GM19455 (cell line): ENCODE measurements at regions not wholly inside any gene's neighbourhood (a gene's known extent, or its start where the extent isn't known, plus 50 kb on each side); places are given as distances from the start of the nearest gene placed in this dataset.
"Not testable (repeated sequence)": the region's sequence is repeated elsewhere in the genome, so short reads cannot be mapped to it uniquely, and the experiment has no call there.

Experiments used
- ATAC-seq: cut with Tn5 transposase; IDR thresholded peaks from one replicate; pipeline ENCODE4 v1.9.1; 2021; ENCODE audit not compliant: unreplicated experiment

GRCh38 chr10:63994371-63994770 is 473.2 kb downstream of the REEP3 start:
- no peak for ATAC-seq

GRCh38 chr10:64007157-64007556 is 486.0 kb downstream of the REEP3 start:
- ATAC-seq = no peak

GRCh38 chr10:64010711-64011110 is 489.5 kb downstream of the REEP3 start:
- ATAC-seq = no peak

GRCh38 chr10:64011912-64012714 is 490.9 kb downstream of the REEP3 start:
- no peak for ATAC-seq

GRCh38 chr10:64014281-64014680 is 493.1 kb downstream of the REEP3 start:
- ATAC-seq = no peak

GRCh38 chr10:64023926-64024470 is 502.8 kb downstream of the REEP3 start:
- no peak for ATAC-seq

GRCh38 chr10:64033711-64034110 is 512.5 kb downstream of the REEP3 start:
- ATAC-seq = no peak

- no peak for ATAC-seq
Observed at GRCh38 chr10:64036321-64036930, 515.2 kb downstream of the REEP3 start.

GRCh38 chr10:64037071-64037661 is 516.0 kb downstream of the REEP3 start:
- ATAC-seq = no peak

GRCh38 chr10:64038107-64038506 is 516.9 kb downstream of the REEP3 start:
- no peak for ATAC-seq

- ATAC-seq = no peak
Observed at GRCh38 chr10:64039198-64039597, 518.0 kb downstream of the REEP3 start.

- ATAC-seq = peak; percentile 7
Observed at GRCh38 chr10:64040781-64041180, 519.6 kb downstream of the REEP3 start.

GRCh38 chr10:64041185-64041988 is 520.2 kb downstream of the REEP3 start:
- peak; percentile 91 for ATAC-seq

GRCh38 chr10:64041989-64042490 is 520.8 kb downstream of the REEP3 start:
- ATAC-seq = no peak

GRCh38 chr10:64044098-64044497 is 522.9 kb downstream of the REEP3 start:
- ATAC-seq = no peak

- not testable (repeated sequence) for ATAC-seq
Observed at GRCh38 chr10:64044957-64045632, 523.9 kb downstream of the REEP3 start.

- ATAC-seq = no peak
Observed at GRCh38 chr10:64054392-64054791, 533.2 kb downstream of the REEP3 start.

GRCh38 chr10:64059884-64060283 is 538.7 kb downstream of the REEP3 start:
- ATAC-seq = no peak

- no peak for ATAC-seq
Observed at GRCh38 chr10:64060389-64060788, 539.2 kb downstream of the REEP3 start.

GRCh38 chr10:64062793-64063192 is 541.6 kb downstream of the REEP3 start:
- ATAC-seq = no peak
